ENCODE measurements at regions not wholly inside any gene's neighbourhood (a gene's known extent, or its start where the extent isn't known, plus 50 kb on each side); places are given as distances from the start of the nearest gene placed in this dataset.

DNA sequence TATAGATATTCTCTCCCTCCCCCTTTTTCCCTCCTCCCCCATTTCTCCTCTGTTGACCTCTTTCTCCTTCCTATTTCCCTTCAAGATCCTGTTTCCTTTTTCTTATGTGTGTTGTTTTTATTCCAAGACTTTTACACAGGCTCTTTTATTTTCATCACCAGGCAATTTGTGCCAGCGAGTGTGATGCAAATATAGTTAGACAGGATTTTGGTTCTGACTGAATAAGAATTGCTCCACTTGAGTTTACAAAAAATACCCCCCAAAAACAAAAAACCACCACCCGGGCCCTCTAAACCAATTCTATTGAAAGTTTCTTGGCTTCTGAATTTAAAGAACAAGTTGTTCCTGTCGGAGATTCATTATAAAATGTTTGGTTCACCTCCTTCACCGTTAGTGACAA, 50.9 kb upstream of the MAPK4 start:
- TF ChIP-seq CTCF (conservative IDR thresholded peaks at IDR 0.05; ENCODE audit: low read depth, low read length) (no peak), EZH2 (IDR thresholded peaks at IDR 0.05; ENCODE audit: low read length, unreplicated experiment) (no peak), EZH2phosphoT487 (IDR thresholded peaks at IDR 0.05; ENCODE audit: borderline replicate concordance, low read length) (no peak)

Measured in PC-3 (cell line).